ENCODE measurements at regions not wholly inside any gene's neighbourhood (a gene's known extent, or its start where the extent isn't known, plus 50 kb on each side); places are given as distances from the start of the nearest gene placed in this dataset.

DNA sequence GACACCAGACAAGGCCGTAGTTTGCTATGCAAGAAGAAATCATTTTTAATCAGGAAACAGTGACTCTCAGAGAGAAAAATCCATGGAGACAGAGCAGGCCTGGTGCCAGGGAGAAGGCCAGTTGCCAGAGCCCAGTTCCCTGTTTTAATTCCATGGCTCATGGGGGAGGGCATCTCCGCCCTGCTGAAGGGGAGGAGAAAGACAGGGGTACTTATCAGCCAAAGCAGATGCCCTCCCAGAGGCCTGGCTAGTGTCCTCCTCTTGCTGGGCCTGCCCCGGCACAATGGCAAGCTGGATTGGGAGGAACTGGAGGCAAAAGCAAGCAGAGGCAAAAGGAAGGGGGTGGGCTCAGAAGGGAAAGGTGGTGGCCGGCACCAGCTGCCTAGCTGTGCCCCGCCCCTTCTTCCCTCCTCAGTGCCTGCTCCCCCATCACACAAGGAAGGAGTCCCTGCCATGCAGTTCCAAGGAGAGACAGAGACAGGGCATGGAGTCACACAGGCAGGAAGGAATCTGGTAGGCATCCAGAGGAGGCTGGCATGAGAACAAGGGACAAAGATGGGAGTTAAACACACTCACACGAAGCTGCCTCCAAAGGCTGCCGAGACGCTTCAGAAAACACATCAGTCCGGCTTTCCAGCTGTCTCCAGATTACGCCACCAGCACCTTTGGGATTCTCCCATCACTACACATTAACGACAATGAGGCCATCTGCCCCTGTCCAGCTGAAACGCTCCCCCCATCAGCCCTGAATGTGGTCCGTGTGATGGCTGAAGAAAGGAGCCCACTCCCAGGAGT, 591.8 kb downstream of the BUD13 start:
- TF ChIP-seq, protein P1, sequence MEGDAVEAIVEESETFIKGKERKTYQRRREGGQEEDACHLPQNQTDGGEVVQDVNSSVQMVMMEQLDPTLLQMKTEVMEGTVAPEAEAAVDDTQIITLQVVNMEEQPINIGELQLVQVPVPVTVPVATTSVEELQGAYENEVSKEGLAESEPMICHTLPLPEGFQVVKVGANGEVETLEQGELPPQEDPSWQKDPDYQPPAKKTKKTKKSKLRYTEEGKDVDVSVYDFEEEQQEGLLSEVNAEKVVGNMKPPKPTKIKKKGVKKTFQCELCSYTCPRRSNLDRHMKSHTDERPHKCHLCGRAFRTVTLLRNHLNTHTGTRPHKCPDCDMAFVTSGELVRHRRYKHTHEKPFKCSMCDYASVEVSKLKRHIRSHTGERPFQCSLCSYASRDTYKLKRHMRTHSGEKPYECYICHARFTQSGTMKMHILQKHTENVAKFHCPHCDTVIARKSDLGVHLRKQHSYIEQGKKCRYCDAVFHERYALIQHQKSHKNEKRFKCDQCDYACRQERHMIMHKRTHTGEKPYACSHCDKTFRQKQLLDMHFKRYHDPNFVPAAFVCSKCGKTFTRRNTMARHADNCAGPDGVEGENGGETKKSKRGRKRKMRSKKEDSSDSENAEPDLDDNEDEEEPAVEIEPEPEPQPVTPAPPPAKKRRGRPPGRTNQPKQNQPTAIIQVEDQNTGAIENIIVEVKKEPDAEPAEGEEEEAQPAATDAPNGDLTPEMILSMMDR (IDR thresholded peaks at IDR 0.05) = no peak
- Histone ChIP-seq H3K9me3 (no peaks in the 10 kb centered on the region), H3K36me3 (ENCODE audit: low read depth) (no peaks in the 10 kb centered on the region), H3K4me3 (no peak overlapping the region), H3K4me1 (ENCODE audit: low read depth) (no peaks in the 10 kb centered on the region)
- intact Hi-C loops (cut with DNase I, micrococcal nuclease) = loop anchor here in 1 of 2 donors (5.0 kb wide), 1 partner anchor 94 kb away; no protein-coding TSS in a partner anchor
- no peak for DNase-seq
- ATAC-seq = no peak

DNA sequence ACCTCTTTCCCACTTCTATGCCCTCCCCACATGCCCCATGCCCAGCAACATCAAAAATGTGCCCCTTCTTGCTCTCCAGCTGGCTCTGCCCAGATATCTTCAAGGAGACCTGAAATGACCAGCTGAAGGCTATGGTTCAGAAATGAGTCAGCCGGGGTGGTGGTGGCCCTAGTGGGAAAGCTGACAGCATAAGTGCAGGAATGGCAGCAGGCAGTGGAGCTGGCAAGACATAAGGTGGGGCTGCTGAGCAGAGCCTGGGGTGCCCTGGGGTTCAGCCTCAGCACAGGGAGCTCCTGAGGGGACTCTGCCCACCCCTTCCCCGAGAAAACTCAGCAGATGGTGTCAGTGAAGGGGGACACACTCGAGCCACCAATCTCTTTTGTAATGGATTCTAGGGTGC, 593.4 kb downstream of the BUD13 start:
- H3K4me1 ChIP-seq (ENCODE audit: low read depth) = no peaks in the 10 kb centered on the region
- H3K4me3 ChIP-seq = no peak overlapping the region
- no peaks in the 10 kb centered on the region for H3K9me3 ChIP-seq
- no peaks in the 10 kb centered on the region for H3K36me3 ChIP-seq (ENCODE audit: low read depth)
- DNase-seq = no peak
- ATAC-seq = no peak
- TF ChIP-seq, protein P1 (IDR thresholded peaks at IDR 0.05) = no peak
- intact Hi-C loops (cut with DNase I, micrococcal nuclease) = no loop called here

DNA sequence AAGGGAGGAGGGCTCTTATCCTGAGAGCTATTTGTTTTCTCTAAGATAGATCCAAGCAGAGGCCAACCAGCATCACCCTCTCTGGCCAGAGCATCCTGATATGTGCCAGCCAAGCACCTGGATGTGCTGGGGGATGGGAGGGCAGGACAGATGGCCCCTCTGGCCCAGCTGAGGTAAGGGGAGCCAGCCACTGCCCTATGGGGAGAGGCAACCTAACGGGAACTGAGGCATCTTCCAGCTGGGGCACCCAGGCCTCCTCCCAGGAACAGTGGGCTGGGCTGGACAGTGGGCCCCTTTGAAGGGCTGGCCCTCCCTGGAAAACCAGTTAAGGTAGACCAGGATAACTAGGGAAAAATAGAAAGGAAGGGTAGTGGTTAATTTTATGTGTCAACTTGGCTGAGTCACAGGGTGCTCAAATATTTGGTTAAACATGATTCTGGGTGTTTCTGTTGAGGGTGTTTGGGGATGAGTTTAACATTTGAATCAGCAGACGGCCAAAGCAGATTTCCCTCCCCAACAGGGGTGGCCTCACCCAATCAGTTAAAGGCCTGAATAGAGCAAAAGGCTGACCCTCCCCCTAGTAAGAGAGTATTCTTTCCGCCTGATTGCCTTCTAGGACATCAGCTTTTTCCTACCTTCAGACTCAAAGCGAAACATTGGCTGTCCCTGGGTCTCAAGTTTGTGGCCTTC, 595.1 kb downstream of the BUD13 start:
- no peak for ATAC-seq
- TF ChIP-seq, protein P1 (IDR thresholded peaks at IDR 0.05) = no peak
- intact Hi-C loops (cut with DNase I, micrococcal nuclease) = no loop called here

DNA sequence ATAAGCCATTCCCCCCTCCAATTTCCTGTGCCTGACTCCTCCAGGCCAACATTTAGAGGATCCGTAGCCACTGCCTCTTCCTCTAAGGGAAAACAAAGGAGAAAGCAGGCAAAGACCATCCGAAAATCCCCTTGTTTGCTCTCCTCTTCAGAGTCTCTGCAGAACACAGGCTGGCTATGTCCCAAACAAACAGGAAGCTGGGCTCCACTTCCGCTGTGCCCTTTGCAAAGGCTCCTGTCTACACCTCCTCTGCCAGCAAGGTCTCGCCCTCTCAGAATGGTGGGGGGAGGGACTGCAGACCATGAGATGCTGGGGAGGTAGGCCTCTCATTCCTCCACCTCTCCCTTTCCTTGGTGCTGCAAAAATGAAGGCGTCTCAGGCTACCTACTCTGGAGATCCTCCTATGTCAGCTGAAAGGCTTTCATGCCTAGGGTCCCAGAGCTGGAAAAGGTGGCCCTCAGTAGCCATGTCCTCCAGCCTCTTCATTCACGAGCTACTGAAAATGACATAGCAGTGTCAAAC, 596.2 kb downstream of the BUD13 start:
- intact Hi-C loops (cut with DNase I, micrococcal nuclease) = no loop called here
- Histone ChIP-seq H3K4me1 (ENCODE audit: low read depth) (no peaks in the 10 kb centered on the region), H3K4me3 (no peak overlapping the region), H3K9me3 (no peaks in the 10 kb centered on the region), H3K36me3 (ENCODE audit: low read depth) (no peaks in the 10 kb centered on the region)
- TF ChIP-seq, protein P1 (IDR thresholded peaks at IDR 0.05) = no peak
- DNase-seq = no peak
- ATAC-seq = no peak

More for the DNA sequence above, 595.1 kb downstream of the BUD13 start:
- H3K4me1 ChIP-seq (ENCODE audit: low read depth) = no peaks in the 10 kb centered on the region
- H3K36me3 ChIP-seq (ENCODE audit: low read depth) = no peaks in the 10 kb centered on the region
- no peak for DNase-seq
- no peaks in the 10 kb centered on the region for H3K9me3 ChIP-seq
- no peak overlapping the region for H3K4me3 ChIP-seq

- no peak for DNase-seq
- TF ChIP-seq, protein P1 (IDR thresholded peaks at IDR 0.05) = no peak
- intact Hi-C loops (cut with DNase I, micrococcal nuclease) = no loop called here
- no peaks in the 10 kb centered on the region for H3K4me1 ChIP-seq (ENCODE audit: low read depth)
- H3K9me3 ChIP-seq = no peaks in the 10 kb centered on the region
- H3K36me3 ChIP-seq (ENCODE audit: low read depth) = no peaks in the 10 kb centered on the region
- H3K4me3 ChIP-seq = no peak overlapping the region
- no peak for ATAC-seq
Measured at GRCh38 chr11:116175707-116176106, 597.1 kb downstream of the BUD13 start.
